ENCODE measurements at regions not wholly inside any gene's neighbourhood (a gene's known extent, or its start where the extent isn't known, plus 50 kb on each side); places are given as distances from the start of the nearest gene placed in this dataset.

GRCh38 chr14:40623643-40624042 is 983.0 kb upstream of the LRFN5 start:
- H3K79me2 ChIP-seq (ENCODE audit: low read length): no peaks in the 10 kb centered on the region
- H3F3A ChIP-seq (ENCODE audit: low read length, unreplicated experiment): no peaks in the 10 kb centered on the region
- ChIA-PET POLR2A (ENCODE audit: unreplicated experiment) (interaction anchor here (0.6 kb wide), 1 partner anchor 37 kb away, joined by 4 read pairs; no protein-coding TSS in a partner anchor), CTCF (no interaction called here)
- no peak overlapping the region for H2AFZ ChIP-seq (ENCODE audit: low read length)
- intact Hi-C loops (cut with micrococcal nuclease): no loop called here
- TF ChIP-seq, protein P1, sequence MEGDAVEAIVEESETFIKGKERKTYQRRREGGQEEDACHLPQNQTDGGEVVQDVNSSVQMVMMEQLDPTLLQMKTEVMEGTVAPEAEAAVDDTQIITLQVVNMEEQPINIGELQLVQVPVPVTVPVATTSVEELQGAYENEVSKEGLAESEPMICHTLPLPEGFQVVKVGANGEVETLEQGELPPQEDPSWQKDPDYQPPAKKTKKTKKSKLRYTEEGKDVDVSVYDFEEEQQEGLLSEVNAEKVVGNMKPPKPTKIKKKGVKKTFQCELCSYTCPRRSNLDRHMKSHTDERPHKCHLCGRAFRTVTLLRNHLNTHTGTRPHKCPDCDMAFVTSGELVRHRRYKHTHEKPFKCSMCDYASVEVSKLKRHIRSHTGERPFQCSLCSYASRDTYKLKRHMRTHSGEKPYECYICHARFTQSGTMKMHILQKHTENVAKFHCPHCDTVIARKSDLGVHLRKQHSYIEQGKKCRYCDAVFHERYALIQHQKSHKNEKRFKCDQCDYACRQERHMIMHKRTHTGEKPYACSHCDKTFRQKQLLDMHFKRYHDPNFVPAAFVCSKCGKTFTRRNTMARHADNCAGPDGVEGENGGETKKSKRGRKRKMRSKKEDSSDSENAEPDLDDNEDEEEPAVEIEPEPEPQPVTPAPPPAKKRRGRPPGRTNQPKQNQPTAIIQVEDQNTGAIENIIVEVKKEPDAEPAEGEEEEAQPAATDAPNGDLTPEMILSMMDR (conservative IDR thresholded peaks at IDR 0.05; ENCODE audit: low read depth, low read length): no peak
- no peak for TF ChIP-seq EZH2phosphoT487 (IDR thresholded peaks at IDR 0.05; ENCODE audit: borderline replicate concordance, low read length)
- no peak for TF ChIP-seq EZH2 (IDR thresholded peaks at IDR 0.05; ENCODE audit: low read length, unreplicated experiment)
- DNase-seq (peak; percentile 21), ATAC-seq (peak; percentile 89)
- H3K27ac ChIP-seq (ENCODE audit: low read length): no peak overlapping the region
- no peaks in the 10 kb centered on the region for H3K9me2 ChIP-seq (replicated peaks; ENCODE audit: low read length)
- no peaks in the 10 kb centered on the region for H3K4me1 ChIP-seq (ENCODE audit: insufficient read depth, low read length)
- no peaks in the 10 kb centered on the region for H3K27me3 ChIP-seq (ENCODE audit: low read length)
- H3K4me2 ChIP-seq (ENCODE audit: low read length): no peak overlapping the region
- no peak overlapping the region for H3K9ac ChIP-seq (ENCODE audit: low read length)
- BruUV-seq (replicated peaks): no TSS peak
- no peaks in the 10 kb centered on the region for H3K36me3 ChIP-seq (ENCODE audit: low read depth, low read length)
- no peak overlapping the region for H3K4me3 ChIP-seq (ENCODE audit: low read length)
- no peaks in the 10 kb centered on the region for H4K20me1 ChIP-seq (ENCODE audit: low read length)
- H3K9me3 ChIP-seq (ENCODE audit: low read length): no peaks in the 10 kb centered on the region

DNA sequence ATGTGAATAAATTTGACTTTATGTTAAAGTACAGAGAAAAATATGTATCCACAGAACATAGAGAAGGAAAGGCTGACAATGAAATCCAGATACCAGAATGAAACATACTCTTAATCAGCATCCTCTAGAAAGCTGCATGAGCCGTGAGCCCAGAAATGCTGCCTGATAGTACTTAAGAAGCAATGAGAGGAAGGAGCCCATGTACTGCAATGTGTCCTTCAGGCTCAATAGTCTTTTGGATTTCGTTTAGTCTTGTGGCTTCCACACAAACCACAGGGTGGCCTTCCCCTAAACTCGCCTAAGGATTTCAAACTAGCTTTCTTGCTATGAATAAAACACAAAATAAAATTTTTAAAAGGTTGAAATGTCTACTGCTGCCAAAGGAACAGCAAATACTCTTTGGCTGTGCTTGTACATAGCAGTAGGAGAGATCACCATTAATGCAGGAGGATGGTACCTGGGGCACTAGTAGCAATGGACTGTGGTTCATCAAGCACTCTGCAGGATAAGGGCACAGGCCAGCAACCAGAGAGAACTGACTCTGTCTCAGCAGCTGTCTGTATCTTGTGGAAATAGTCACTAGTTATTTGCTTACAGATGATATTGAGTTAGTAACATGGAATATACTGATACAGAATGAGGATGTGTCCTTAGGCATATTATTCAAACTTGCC is 988.3 kb upstream of the LRFN5 start:
- H3K9me2 ChIP-seq (replicated peaks; ENCODE audit: low read length): no peaks in the 10 kb centered on the region
- no peak for ATAC-seq
- no peak overlapping the region for H2AFZ ChIP-seq (ENCODE audit: low read length)
- H3K27me3 ChIP-seq (ENCODE audit: low read length): no peaks in the 10 kb centered on the region
- no peak overlapping the region for H3K9ac ChIP-seq (ENCODE audit: low read length)
- intact Hi-C loops (cut with micrococcal nuclease): no loop called here
- no peaks in the 10 kb centered on the region for H3K9me3 ChIP-seq (ENCODE audit: low read length)
- DNase-seq: no peak
- H3K79me2 ChIP-seq (ENCODE audit: low read length): no peaks in the 10 kb centered on the region
- H3K4me3 ChIP-seq (ENCODE audit: low read length): no peak overlapping the region
- no peaks in the 10 kb centered on the region for H4K20me1 ChIP-seq (ENCODE audit: low read length)
- no peak overlapping the region for H3K27ac ChIP-seq (ENCODE audit: low read length)
- BruUV-seq (replicated peaks): no TSS peak
- no peaks in the 10 kb centered on the region for H3K4me1 ChIP-seq (ENCODE audit: insufficient read depth, low read length)
- H3K36me3 ChIP-seq (ENCODE audit: low read depth, low read length): no peaks in the 10 kb centered on the region
- H3K4me2 ChIP-seq (ENCODE audit: low read length): no peak overlapping the region
- CTCF ChIA-PET: interaction anchor here (0.6 kb wide), 1 partner anchor 30 kb away, joined by 4 read pairs; no protein-coding TSS in a partner anchor
- no peaks in the 10 kb centered on the region for H3F3A ChIP-seq (ENCODE audit: low read length, unreplicated experiment)
- TF ChIP-seq EZH2phosphoT487 (IDR thresholded peaks at IDR 0.05; ENCODE audit: borderline replicate concordance, low read length) (no peak), EZH2 (IDR thresholded peaks at IDR 0.05; ENCODE audit: low read length, unreplicated experiment) (no peak)
- TF ChIP-seq, protein P1 (conservative IDR thresholded peaks at IDR 0.05; ENCODE audit: low read depth, low read length): no peak
- POLR2A ChIA-PET (ENCODE audit: unreplicated experiment): no interaction called here

GRCh38 chr14:40616579-40616978 is 990.1 kb upstream of the LRFN5 start:
- Histone ChIP-seq H4K20me1 (ENCODE audit: low read length) (no peaks in the 10 kb centered on the region), H3K9ac (ENCODE audit: low read length) (no peak overlapping the region), H3K4me3 (ENCODE audit: low read length) (no peak overlapping the region), H3K27me3 (ENCODE audit: low read length) (no peaks in the 10 kb centered on the region), H3F3A (ENCODE audit: low read length, unreplicated experiment) (no peaks in the 10 kb centered on the region), H3K36me3 (ENCODE audit: low read depth, low read length) (no peaks in the 10 kb centered on the region), H3K9me3 (ENCODE audit: low read length) (no peaks in the 10 kb centered on the region), H3K4me2 (ENCODE audit: low read length) (no peak overlapping the region), H3K4me1 (ENCODE audit: insufficient read depth, low read length) (no peaks in the 10 kb centered on the region), H2AFZ (ENCODE audit: low read length) (no peak overlapping the region), H3K27ac (ENCODE audit: low read length) (no peak overlapping the region), H3K79me2 (ENCODE audit: low read length) (no peaks in the 10 kb centered on the region), H3K9me2 (replicated peaks; ENCODE audit: low read length) (no peaks in the 10 kb centered on the region)
- TF ChIP-seq, protein P1 (conservative IDR thresholded peaks at IDR 0.05; ENCODE audit: low read depth, low read length): no peak
- TF ChIP-seq EZH2phosphoT487 (IDR thresholded peaks at IDR 0.05; ENCODE audit: borderline replicate concordance, low read length): no peak
- no peak for TF ChIP-seq EZH2 (IDR thresholded peaks at IDR 0.05; ENCODE audit: low read length, unreplicated experiment)
- POLR2A ChIA-PET (ENCODE audit: unreplicated experiment): no interaction called here
- BruUV-seq (replicated peaks): no TSS peak
- ATAC-seq: no peak
- DNase-seq: no peak
- intact Hi-C loops (cut with micrococcal nuclease): no loop called here
- CTCF ChIA-PET: no interaction called here
